GM20431 (cell line): ENCODE measurements at regions not wholly inside any gene's neighbourhood (a gene's known extent, or its start where the extent isn't known, plus 50 kb on each side); places are given as distances from the start of the nearest gene placed in this dataset.

Experiments used
- in situ Hi-C: fragments of 300-500 bp; cut with MseI, MboI; formaldehyde crosslinking; loops from one replicate; pipeline ENCODE4 v1.15.0; 2020; ENCODE audit warnings: low sequenced_read_pairs; ENCODE audit not compliant: unreplicated experiment

DNA sequence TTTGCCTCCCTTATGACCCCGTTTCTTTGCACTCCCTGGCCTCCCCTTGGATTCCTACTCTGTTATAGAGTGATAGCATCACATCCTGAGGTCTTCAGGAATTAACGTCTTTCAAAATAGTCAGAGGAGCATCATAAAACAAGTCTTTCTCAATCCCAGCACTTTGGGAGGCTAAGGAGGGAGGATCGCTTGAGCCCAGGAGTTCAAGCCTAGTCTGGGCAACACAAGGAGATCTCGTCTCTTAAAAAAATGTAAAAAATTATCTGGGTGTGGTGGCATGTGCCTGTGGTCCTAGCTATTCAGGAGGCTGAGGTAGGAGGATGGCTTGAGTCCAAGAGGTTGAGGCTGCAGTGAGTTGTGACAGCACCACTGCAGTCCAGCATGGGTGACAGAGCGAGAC lies 68.7 kb upstream of the AMPD3 start:
- in situ Hi-C loops, result no loop called here

DNA sequence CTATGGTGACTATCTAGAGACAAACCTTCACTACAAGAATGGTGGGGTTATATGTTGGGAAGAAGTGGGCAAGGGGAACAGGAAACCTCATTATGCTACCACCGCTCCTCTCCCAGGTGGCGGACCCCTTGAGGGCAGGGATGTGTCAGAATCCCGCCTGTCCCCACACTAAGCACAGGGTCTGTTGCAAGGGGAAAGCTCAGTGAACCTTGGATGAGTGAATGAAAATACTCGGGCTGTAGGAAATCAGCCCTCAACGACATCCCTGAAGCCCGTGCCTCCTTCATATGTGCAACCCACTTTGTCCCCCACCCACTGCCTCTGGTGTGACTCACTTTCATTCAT lies 68.2 kb upstream of the AMPD3 start:
- in situ Hi-C loops, result no loop called here

GRCh38 chr11:10387206-10388083 lies 67.6 kb upstream of the AMPD3 start:
- in situ Hi-C loops, result no loop called here

DNA sequence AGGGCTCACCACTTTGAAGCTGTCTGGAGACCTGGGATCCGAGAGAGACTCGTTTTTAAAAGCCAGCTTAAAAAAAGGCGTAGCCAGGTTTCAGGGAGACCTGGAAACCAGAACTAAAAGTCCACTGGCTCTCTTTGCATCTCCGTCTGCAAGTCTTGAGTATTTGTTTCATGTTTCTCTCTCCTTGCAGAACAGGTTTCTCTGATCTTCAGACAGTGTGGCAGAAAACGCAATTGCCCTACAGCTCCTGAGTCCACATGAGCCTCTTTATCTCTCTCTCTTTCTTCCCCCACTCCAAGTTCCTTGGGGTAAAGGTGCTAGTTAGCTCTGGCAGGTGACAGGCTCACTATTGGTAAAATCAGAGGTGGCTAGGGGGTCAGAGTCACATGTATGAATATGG lies 67.0 kb upstream of the AMPD3 start:
- in situ Hi-C loops, result no loop called here

GRCh38 chr11:10388574-10388973 lies 66.5 kb upstream of the AMPD3 start:
- in situ Hi-C loops, result no loop called here

- in situ Hi-C loops, result no loop called here
Observed at GRCh38 chr11:10390375-10390774, 64.7 kb upstream of the AMPD3 start.

DNA sequence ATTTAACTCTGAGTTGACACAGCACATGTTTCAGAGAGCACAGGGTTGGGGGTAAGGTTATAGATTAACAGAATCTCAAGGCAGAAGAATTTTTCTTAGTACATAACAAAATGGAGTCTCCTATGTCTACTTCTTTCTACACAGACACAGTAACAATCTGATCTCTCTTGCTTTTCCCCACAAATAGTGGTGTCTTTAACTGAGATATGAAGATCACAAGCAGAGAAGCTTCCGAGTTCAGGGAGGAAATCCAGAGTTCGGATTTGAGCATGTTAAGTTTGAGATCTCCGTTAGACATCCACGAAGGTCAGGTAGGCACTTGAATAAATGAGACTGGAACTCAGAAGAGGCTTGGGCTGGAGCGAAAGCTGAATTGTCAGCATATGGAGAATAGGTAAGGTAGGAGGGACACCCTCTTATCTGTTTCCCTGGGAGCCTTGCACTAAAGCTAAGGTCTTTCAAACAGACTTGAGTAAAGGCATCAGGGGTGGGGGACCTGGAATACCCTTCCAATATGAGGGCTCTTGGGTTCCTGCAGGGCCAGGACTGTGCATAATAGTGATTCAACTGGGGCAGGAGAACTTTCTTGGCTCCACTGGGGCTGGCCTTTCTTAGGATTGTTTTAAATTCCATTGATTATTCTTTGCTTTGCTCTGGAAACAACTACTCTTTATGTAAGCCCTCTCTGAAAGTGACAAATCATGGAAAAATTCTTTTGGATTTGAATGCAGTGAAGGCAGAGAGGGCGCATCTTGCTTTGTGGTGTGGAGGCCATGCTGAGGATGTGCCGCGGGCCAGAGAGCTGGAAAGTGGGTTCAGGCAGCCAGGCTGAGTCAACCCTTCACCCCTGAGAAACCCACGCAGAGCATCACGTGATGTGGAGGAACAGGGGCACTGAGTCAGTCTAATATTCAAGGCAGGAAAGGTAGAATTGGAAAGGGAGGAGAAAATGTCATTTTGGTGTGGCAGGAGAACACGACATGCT lies 62.7 kb upstream of the AMPD3 start:
- in situ Hi-C loops, result no loop called here

DNA sequence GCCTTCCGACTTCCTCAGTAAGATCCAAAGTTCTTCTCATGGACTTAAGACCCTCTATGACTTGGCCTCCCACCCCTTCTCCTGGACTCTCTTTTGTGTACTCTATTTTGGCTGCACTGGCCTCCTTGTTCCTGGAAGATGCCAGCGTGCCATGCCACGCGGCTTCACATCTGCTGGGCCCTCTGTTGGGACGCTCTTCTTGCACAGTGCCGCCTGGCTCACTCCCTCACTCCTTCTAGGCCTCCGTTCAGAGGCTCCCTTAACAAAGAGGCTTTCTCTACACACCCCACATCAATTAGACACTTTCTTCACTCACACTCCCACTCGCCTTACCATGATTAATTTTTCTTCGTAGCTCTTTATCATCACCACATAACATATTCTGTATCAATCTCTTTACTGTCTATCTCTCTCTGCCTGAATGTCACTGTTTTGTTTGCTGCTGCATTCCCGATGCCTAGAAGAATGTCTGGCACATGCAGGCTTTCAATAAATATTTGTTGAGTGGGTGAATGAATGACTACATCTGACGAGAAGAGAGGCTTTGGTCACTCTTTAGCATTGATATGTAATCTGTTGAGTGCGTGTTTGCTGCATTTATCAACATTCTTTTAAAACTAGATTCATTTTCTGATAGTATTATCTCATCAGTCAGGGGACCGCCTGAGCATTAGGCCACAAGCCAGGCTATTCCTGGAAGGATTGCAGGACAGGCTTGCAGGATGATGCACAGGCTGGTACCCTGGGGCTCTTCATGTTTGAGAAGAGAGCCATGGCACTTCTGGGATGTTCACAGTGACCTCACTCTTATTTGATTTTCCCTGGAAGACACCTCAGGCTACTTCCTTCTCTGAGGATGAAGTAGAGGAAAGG lies 60.6 kb upstream of the AMPD3 start:
- in situ Hi-C loops, result no loop called here

DNA sequence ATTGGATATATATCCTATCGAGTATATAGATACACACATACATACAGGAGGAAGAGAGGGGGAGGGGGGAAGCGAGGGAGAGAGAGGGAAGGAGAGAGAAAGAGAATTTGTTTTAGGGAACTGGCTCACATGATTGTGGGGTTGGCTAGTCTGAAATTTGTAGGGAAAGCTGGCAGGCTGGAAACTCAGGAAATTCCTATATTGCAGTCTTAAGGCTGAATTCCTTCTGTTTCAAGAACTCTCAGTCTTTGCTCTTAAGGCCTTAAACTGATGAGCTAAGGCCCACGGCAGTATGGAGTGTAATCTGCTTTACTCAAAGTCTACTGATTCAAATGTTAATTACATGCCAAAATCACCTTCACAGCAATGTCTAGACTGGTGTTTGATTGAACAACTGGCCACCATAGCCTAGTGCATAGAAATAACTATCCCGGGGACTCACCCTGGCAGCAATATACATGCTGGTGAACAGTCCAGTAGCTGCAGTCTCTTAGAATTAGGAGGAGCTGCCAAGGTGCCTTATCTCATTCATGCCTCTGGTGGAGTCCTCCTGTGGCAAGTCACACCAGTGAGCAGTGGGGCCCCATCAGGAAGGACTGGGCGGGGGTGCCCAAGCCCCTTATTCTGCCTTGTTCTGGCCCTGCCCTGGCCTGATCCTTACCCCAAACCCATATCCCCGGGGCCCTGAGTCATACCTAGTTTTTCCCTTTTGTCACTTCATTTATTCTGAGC lies 59.7 kb upstream of the AMPD3 start:
- in situ Hi-C loops, result no loop called here

GRCh38 chr11:10396771-10397170 lies 58.3 kb upstream of the AMPD3 start:
- in situ Hi-C loops, result no loop called here

GRCh38 chr11:10397226-10397987 lies 57.7 kb upstream of the AMPD3 start:
- in situ Hi-C loops, result no loop called here

DNA sequence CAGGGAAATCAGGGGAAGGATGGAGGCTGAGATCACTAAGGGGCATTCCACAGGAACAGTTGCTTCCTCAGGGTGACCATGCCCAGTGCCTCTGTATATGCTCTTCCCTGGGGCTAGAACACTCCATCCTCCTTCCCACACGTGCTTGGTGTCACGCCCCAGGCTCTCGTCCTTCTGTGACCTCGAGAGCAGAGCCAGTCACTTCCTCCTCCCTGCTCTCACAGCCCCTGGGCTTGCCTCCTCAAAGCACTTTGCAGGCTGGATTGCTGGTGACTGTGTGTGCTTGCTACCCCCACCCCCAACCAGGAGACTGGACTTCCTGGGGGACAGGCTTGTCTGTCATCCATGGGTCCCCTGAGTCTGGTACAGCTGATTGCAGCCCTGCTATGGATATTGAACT lies 56.5 kb upstream of the AMPD3 start:
- in situ Hi-C loops, result no loop called here

- in situ Hi-C loops, result loop anchor here (10.0 kb wide), 1 partner anchor 334 kb away; no protein-coding TSS in a partner anchor
Observed at GRCh38 chr11:10400856-10401255, 54.2 kb upstream of the AMPD3 start.

- in situ Hi-C loops, result loop anchor here (10.0 kb wide), 1 partner anchor 334 kb away; no protein-coding TSS in a partner anchor
Observed at GRCh38 chr11:10401256-10401655, 53.8 kb upstream of the AMPD3 start.

DNA sequence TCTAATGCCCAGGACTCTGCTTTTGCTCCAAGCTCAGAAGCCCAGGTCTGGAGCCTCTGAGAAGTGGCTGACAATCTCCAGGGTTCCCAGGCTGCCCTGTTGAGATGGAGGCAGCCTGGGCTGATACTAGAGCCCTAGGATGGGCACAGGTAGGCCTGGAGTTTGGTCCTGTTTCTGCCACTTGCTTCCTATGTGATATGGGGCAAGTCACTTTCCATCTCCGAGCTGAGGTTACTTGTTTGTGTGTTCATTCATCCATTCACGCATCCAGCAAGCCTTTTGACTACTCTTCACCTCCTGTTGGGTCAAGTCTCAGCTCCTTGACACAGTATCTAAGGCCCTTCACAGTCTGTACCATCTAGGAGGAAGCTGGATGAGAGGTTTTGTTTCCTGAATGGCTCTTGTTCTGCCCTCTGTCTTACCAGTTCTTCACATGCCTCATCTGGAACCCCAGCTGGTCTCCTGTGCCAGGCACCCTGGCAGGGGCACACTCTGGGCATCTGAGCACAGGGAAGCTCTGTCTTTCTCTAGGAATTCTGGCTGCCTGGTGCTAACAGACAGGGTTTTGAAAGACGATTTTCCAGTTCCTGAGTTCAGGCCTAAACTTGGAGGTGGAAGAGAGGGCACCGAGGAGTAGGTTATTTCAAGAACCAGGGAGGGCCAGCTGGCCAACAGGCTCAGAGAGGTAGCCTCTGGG lies 53.2 kb upstream of the AMPD3 start:
- in situ Hi-C loops, result loop anchor here (10.0 kb wide), 1 partner anchor 333 kb away; no protein-coding TSS in a partner anchor
